ENCODE measurements at regions not wholly inside any gene's neighbourhood (a gene's known extent, or its start where the extent isn't known, plus 50 kb on each side); places are given as distances from the start of the nearest gene placed in this dataset.

DNA sequence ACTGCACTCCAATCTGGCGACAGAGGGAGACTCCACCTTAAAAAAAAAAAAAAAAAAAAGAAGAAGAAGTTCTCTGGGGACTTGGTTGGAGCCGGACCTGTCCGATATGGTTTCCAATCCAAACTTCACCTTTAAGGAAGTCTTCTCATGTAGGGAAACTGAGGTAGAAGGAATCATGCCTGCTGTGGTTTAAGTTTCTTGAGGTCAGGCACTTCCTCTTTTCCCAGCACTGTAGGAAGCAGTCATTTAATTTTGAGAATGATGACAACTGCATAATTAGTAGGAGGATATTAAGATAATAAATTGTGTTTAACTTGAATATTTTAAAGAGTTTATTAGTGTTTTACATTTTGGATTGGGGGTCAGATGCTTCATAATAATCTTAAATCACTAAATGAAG, 62.9 kb downstream of the KCNE4 start:
- TF ChIP-seq, protein P1, sequence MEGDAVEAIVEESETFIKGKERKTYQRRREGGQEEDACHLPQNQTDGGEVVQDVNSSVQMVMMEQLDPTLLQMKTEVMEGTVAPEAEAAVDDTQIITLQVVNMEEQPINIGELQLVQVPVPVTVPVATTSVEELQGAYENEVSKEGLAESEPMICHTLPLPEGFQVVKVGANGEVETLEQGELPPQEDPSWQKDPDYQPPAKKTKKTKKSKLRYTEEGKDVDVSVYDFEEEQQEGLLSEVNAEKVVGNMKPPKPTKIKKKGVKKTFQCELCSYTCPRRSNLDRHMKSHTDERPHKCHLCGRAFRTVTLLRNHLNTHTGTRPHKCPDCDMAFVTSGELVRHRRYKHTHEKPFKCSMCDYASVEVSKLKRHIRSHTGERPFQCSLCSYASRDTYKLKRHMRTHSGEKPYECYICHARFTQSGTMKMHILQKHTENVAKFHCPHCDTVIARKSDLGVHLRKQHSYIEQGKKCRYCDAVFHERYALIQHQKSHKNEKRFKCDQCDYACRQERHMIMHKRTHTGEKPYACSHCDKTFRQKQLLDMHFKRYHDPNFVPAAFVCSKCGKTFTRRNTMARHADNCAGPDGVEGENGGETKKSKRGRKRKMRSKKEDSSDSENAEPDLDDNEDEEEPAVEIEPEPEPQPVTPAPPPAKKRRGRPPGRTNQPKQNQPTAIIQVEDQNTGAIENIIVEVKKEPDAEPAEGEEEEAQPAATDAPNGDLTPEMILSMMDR (IDR thresholded peaks at IDR 0.05), result no peak
- no peak for TF ChIP-seq POLR2A (IDR thresholded peaks at IDR 0.05)

All from breast epithelium (tissue), 3 donors.